OCI-LY1 (cell line): ENCODE measurements at regions not wholly inside any gene's neighbourhood (a gene's known extent, or its start where the extent isn't known, plus 50 kb on each side); places are given as distances from the start of the nearest gene placed in this dataset.
A peak's percentile ranks its signal among the peaks of the same experiment; 100 is the strongest.

Experiments used
- H2AFZ ChIP-seq: fragments of 200-600 bp; sonication (generic), shearing (Covaris generic); 2 replicates; pipeline ENCODE4 v1.6.0; 2014; ENCODE audit warnings: antibody characterized with exemption, mild to moderate bottlenecking, low read length
- H3F3A ChIP-seq: fragments of 200-600 bp; sonication (generic), shearing (Covaris generic); 2 replicates; pipeline ENCODE4 v1.6.0; 2014; ENCODE audit warnings: mild to moderate bottlenecking, antibody characterized with exemption, low read length, moderate library complexity; ENCODE audit not compliant: insufficient read depth
- H3K27ac ChIP-seq: fragments of 200-600 bp; sonication (generic); 2 replicates; pipeline ENCODE4 v1.5.1; 2014; ENCODE audit warnings: low read length, mixed run types, mild to moderate bottlenecking, low read depth; ENCODE audit not compliant: poor library complexity, severe bottlenecking
- H3K27me3 ChIP-seq: fragments of 200-600 bp; sonication (generic); 2 replicates; pipeline ENCODE4 v1.6.0; 2014; ENCODE audit warnings: antibody characterized with exemption, mild to moderate bottlenecking, low read length, moderate library complexity; ENCODE audit not compliant: insufficient read depth
- H3K36me3 ChIP-seq: fragments of 200-600 bp; sonication (generic); 2 replicates; pipeline ENCODE4 v1.6.1; 2014; ENCODE audit warnings: mild to moderate bottlenecking, antibody characterized with exemption, low read length, moderate library complexity, mixed read lengths; ENCODE audit not compliant: insufficient read depth
- H3K4me1 ChIP-seq: fragments of 200-600 bp; sonication (generic); 2 replicates; pipeline ENCODE4 v1.5.1; 2014; ENCODE audit warnings: mild to moderate bottlenecking, low read length, moderate library complexity; ENCODE audit not compliant: insufficient read depth, severe bottlenecking
- H3K4me2 ChIP-seq: fragments of 200-600 bp; sonication (generic), shearing (Covaris generic); 2 replicates; pipeline ENCODE4 v1.6.1; 2014; ENCODE audit warnings: low read length
- H3K4me3 ChIP-seq: fragments of 200-600 bp; sonication (generic); 2 replicates; pipeline ENCODE4 v1.5.1; 2014; ENCODE audit warnings: low read length, low read depth, mild to moderate bottlenecking, mixed read lengths; ENCODE audit not compliant: poor library complexity, severe bottlenecking
- H3K79me2 ChIP-seq: fragments of 200-600 bp; shearing (Covaris generic); 2 replicates; pipeline ENCODE4 v1.6.1; 2016; ENCODE audit warnings: mixed run types, low read length, mixed read lengths; ENCODE audit not compliant: insufficient read depth
- H3K9ac ChIP-seq: fragments of 200-600 bp; sonication (generic), shearing (Covaris generic); 2 replicates; pipeline ENCODE4 v1.6.1; 2014; ENCODE audit warnings: mild to moderate bottlenecking, low read length, mixed read lengths
- H3K9me2 ChIP-seq: fragments of 200-600 bp; sonication (generic), shearing (Covaris generic); 2 replicates; pipeline ENCODE4 v1.6.1; 2014; ENCODE audit warnings: low read depth, mild to moderate bottlenecking, low read length, mixed read lengths
- H3K9me3 ChIP-seq: fragments of 200-600 bp; shearing (Covaris generic); 2 replicates; pipeline ENCODE4 v1.6.1; 2014; ENCODE audit warnings: low read length, mixed read lengths
- H4K20me1 ChIP-seq: fragments of 200-600 bp; sonication (generic), shearing (Covaris generic); 2 replicates; pipeline ENCODE4 v1.6.0; 2016; ENCODE audit warnings: mild to moderate bottlenecking, low read length; ENCODE audit not compliant: insufficient read depth
- EZH2 ChIP-seq: fragments of 200-600 bp; sonication (generic), shearing (Covaris generic); IDR thresholded peaks from 2 replicates; pipeline ENCODE4 v1.8.0; 2017; ENCODE audit warnings: borderline replicate concordance, mixed run types, mild to moderate bottlenecking, antibody characterized with exemption, low read length, moderate library complexity, mixed read lengths
- TF ChIP-seq, protein P1 (sequence below): fragments of 200-600 bp; sonication (generic), shearing (Covaris generic); IDR thresholded peaks from 2 replicates; pipeline ENCODE4 v1.5.1; 2017; ENCODE audit warnings: mild to moderate bottlenecking, antibody characterized with exemption, low read length, moderate library complexity, mixed read lengths

DNA sequence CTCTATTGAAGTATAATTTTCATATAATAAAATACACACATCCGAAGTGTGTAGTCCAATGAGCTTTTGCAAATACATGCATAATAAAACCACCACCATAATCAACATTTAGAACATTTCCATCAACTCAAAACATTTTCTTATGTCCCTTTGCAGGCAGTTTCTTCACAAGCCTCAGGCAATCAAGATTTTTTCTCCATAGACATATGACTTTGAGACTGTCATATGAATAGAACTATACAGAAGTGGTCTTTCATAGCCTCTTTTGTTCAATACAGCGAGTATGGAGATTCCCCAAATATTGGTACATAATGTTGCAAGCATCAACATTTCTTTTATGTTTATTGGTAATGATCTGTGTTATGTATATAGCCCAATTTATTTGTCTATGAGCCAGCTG lies 983.2 kb downstream of the CDH11 start:
- Histone ChIP-seq H3K9ac (no peak overlapping the region), H3K4me3 (no peak overlapping the region)
- TF ChIP-seq, protein P1, sequence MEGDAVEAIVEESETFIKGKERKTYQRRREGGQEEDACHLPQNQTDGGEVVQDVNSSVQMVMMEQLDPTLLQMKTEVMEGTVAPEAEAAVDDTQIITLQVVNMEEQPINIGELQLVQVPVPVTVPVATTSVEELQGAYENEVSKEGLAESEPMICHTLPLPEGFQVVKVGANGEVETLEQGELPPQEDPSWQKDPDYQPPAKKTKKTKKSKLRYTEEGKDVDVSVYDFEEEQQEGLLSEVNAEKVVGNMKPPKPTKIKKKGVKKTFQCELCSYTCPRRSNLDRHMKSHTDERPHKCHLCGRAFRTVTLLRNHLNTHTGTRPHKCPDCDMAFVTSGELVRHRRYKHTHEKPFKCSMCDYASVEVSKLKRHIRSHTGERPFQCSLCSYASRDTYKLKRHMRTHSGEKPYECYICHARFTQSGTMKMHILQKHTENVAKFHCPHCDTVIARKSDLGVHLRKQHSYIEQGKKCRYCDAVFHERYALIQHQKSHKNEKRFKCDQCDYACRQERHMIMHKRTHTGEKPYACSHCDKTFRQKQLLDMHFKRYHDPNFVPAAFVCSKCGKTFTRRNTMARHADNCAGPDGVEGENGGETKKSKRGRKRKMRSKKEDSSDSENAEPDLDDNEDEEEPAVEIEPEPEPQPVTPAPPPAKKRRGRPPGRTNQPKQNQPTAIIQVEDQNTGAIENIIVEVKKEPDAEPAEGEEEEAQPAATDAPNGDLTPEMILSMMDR = no peak
- no peak for TF ChIP-seq EZH2

DNA sequence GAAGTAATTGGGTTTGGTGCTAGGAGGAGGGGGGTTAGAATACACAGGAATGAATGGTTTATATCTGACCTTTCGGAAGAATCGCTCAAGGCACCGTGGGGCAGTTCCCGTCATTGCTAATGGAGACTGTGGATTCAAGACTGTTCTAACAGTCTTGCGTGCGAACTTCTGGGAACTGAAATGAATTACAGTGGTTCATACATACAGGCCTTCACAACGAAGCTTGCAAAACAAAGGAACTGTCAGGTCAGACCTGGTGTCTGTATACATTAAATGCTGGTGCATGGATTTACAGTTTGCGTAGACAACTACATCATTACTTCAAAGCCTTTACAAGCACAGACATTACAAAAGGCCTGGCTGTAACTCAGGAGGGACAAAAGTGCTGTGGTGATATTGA lies 983.9 kb downstream of the CDH11 start:
- Histone ChIP-seq H3K4me3 (no peak overlapping the region), H3K79me2 (no peaks in the 10 kb centered on the region), H3K4me1 (peaks cover 28% of the 10 kb centered on the region), H3K27ac (peak overlapping the region; percentile 45), H2AFZ (peak overlapping the region; percentile 83; the same call in 1 of the 2 replicates), H3K9me2 (no peaks in the 10 kb centered on the region), H3K9me3 (no peaks in the 10 kb centered on the region), H3K4me2 (0 out of 2 replicates have a peak overlapping the region, but pooled peaks have one; percentile 18), H3K9ac (0 out of 2 replicates have a peak overlapping the region, but pooled peaks have one; percentile 12), H3K36me3 (no peaks in the 10 kb centered on the region), H3K27me3 (no peaks in the 10 kb centered on the region), H4K20me1 (no peaks in the 10 kb centered on the region), H3F3A (no peaks in the 10 kb centered on the region)
- TF ChIP-seq, protein P1 = no peak
- TF ChIP-seq EZH2 = no peak

More for the DNA sequence above, 983.2 kb downstream of the CDH11 start:
- Histone ChIP-seq H3K79me2 (no peaks in the 10 kb centered on the region), H3K27me3 (no peaks in the 10 kb centered on the region), H3F3A (no peaks in the 10 kb centered on the region), H3K4me1 (peaks cover 21% of the 10 kb centered on the region), H3K27ac (no peak overlapping the region), H3K9me2 (no peaks in the 10 kb centered on the region), H3K9me3 (no peaks in the 10 kb centered on the region), H4K20me1 (no peaks in the 10 kb centered on the region), H2AFZ (no peak overlapping the region), H3K4me2 (no peak overlapping the region), H3K36me3 (no peaks in the 10 kb centered on the region)

- TF ChIP-seq EZH2 = no peak
- TF ChIP-seq, protein P1 = no peak
- Histone ChIP-seq H3K9me3 (no peaks in the 10 kb centered on the region), H3K4me1 (peaks cover 40% of the 10 kb centered on the region), H3K36me3 (no peaks in the 10 kb centered on the region), H3K27ac (no peak overlapping the region), H3K27me3 (no peaks in the 10 kb centered on the region), H3F3A (no peaks in the 10 kb centered on the region), H3K4me3 (no peak overlapping the region), H3K79me2 (no peaks in the 10 kb centered on the region), H3K9me2 (no peaks in the 10 kb centered on the region), H2AFZ (no peak overlapping the region), H4K20me1 (no peaks in the 10 kb centered on the region), H3K9ac (no peak overlapping the region), H3K4me2 (no peak overlapping the region)
Measured at GRCh38 chr16:64136743-64137142, 985.1 kb downstream of the CDH11 start.
